CD4-positive, alpha-beta T cell treated with Interleukin-1 beta for 1 hour (primary cell): ENCODE measurements at regions not wholly inside any gene's neighbourhood (a gene's known extent, or its start where the extent isn't known, plus 50 kb on each side); places are given as distances from the start of the nearest gene placed in this dataset.

Source experiments
- DNase-seq, 2 donors: peaks; one replicate each; pipeline ENCODE4 v3.0.0-alpha.2; 2020 to 2022

DNA sequence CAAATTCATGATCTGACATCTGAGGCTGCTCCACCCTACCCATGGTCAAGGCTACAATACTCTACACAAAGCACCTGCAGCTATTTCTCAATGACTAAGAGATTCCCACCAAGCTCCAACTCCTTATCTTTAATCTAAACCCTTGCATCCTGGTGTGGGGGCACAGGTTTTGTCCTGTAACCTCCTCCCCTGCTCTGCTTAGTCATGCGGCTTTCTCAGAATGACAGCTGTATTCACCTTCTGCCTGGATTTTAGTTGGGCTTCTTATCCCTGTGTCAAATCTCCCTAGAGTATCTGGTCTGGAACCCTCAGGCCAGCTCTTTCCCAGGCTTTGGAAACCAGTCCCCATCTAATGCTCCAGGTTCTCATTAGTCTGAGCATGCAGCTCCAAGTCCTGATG lies 159.0 kb downstream of the BARHL2 start:
- DNase-seq: no peak

DNA sequence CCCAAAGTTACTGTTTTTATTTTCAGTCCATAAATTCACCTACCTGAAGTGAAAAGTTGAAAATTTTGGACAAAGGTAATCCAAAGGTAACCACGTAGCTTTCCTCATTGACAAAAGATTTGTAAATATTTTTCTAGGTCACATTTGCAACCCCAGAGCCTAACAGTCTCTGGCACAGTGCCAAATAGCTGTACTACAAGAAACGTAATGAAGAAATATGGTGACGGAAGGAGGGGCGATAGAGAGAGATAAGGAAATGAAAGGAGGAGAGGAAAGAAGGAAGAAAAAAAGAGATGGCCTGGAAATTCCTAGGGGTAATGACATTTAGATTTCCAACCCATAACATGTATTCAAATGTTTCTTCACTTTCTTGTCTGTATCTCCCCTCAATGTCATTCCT lies 159.4 kb downstream of the BARHL2 start:
- DNase-seq: no peak

DNA sequence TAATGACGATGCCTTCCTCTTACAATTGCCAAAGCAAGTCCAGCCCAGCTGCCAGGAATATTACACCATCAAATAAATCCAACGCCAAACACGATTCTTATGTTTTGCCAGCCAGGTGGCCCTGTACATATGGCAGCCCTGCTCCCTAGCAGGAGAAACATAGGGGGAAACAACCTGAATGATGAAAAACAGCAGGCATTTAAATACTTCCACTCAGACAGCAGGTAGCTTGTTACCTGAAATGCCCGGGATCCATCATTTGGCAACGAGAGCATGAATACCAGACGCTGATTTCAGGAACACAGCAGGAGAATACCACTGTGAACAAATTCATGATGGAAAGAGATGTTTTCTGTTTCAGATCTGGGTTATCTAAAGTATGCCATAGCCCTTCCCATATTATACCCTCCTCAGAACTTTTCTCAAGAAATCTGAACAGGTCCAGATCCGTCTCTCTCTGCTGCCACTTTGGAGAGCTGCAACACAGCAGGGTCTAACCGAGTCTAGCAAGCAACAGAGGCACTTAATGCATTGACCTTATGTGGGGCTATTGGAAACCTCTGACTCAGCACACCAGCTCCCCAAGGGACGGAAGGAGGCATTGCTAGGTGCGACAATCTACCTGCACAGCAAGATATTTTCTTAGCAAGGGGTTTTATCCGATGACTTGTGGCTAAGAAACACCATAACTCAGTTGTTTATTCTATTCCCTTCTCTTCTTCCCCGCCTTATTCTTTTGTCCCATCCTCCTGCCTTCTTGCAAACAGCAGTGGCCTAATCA lies 166.3 kb downstream of the BARHL2 start:
- DNase-seq: no peak

DNA sequence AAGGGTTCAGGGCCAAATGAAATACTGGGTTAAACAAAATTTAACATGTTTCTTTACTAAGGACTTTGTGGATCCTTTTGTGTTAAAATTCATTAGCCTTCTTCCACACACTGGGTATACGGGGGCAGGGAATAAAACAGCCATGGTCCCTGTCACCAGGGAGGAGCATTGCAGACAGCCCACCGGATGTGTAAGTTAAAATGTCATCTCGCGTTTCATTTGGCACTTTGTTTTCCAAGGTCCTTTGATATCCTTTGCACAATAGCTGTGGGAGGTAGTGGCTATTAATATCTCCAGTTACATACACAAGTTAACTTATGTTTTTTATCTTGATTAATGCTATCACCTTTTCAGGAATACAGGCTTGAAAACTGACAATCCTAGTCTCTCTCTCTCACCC lies 172.7 kb downstream of the BARHL2 start:
- DNase-seq: no peak

- no peak for DNase-seq
Observed at GRCh38 chr1:90537606-90538362, 179.3 kb downstream of the BARHL2 start.

DNA sequence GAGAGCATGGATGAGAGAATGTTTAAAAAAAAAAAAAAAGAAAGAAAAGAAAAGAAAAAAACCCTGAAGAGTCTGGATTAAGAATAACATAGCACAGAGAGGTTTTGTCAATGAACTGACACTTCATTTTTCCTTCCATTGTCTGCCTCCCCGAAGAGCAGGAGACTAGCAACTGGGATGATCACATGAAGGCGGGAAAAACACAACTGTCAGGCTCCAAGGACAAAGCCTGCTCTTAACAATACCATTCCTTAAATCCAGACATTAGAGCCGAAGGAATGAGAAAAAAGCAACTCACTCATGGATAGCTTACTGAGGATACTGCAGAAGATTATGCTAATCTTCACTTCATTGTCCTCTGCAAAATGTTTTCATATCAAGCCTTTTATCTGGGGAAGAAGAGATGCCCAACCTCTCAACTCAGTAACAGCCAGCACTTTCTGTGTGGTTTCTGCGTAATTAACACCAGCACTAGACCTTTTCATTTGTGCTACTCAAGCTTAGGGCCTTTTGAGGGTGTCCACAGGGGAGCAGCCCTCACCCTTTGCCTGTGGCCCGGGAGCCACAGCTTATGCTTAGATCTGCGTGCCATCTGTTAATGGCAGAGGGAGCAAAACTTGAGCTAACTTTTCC lies 182.3 kb downstream of the BARHL2 start:
- DNase-seq: no peak

DNA sequence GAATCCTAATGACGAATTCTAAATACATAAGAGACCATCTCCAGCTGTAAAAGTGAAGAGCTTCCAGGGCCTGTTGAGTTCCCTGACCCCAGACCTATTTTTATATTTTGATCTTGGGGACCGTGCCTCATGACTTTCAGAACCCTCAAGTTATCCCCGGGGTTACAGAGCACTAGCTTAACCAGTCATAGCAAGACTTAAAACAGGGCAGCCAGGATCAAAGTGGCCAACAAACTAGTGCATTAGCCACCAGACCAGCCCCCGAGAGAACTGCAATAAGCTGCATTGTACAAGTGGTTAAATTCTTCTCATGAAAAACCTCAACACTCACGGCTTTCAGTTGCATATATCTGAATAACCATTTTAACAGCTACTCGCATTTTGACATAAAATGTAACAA lies 183.0 kb downstream of the BARHL2 start:
- DNase-seq: no peak

DNA sequence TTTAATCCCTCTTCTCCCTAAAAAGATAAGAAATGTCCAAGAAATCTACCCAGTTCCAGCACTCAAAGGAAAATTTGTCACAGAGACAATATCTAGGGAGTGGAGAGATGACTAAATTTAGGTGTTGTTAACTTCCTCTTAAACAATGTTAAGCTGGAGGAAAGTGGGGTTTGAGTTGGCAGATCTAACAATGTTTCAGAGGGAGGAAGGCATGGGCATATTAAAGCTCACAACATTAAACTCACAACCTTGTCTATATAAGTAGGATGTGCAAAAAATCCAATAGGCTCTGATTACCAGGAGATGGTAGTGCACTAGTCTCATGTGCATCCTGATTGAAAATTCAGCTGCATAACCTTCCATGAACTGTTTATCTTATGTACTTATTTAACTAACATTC lies 190.1 kb downstream of the BARHL2 start:
- DNase-seq: no peak

- DNase-seq: no peak
Observed at GRCh38 chr1:90522432-90522831, 194.7 kb downstream of the BARHL2 start.

DNA sequence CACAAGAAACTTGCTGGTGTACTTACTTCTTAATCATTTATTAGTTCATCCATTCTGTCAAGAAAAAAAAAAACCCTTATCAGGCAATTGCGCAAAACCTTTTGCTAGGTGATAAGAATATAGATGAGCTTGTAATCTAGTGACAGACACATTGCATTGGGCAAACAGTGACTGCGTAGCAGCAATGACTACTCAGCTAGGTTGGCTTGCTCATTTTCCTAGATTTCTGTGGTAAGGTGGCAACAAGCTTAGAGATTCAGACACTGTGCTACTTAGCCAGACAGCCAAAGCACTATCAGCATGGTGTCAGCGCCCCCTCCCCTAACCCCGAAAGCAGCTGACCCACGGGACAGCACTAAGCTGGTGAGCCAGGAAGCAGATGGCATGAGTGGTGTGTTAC lies 203.1 kb downstream of the BARHL2 start:
- no peak for DNase-seq

DNA sequence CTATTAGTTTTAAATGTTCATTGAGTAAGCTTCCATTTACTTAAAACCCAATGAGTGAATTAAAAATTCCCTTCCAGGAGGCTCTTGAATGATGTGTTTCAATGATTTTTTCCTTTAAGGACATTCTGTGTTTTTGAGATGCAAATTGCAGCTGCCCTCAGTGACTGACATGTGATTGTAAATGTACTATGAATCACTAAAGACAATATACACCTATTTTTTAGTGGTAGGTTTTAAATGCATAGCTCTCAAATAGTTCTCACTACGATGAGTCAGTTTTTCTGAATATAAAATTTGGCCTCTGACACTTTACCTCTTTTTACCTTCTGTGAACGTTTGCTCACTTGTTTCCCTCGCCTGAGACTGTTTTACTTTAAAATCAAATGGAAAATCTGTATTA lies 204.7 kb downstream of the BARHL2 start:
- DNase-seq: no peak

DNA sequence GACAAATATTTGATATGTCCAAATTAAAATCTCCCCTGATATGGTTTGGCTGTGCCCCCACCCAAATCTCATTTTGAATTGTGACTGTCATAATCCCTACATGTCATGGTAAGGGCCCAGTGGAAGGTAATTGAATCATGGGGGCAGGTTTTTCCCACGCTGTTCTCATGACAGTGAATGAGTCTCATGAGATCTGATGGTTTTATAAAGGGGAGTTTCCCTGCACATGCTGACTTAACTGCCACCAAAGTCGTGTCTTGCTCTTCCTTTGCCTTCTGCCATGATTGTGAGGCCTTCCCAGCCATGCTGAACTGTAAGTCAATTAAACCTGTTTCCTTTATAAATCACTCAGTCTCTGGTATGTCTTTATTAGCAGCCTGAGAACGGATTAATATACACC lies 207.0 kb downstream of the BARHL2 start:
- no peak for DNase-seq

- DNase-seq: no peak
Observed at GRCh38 chr1:90509225-90510048, 207.7 kb downstream of the BARHL2 start.

DNA sequence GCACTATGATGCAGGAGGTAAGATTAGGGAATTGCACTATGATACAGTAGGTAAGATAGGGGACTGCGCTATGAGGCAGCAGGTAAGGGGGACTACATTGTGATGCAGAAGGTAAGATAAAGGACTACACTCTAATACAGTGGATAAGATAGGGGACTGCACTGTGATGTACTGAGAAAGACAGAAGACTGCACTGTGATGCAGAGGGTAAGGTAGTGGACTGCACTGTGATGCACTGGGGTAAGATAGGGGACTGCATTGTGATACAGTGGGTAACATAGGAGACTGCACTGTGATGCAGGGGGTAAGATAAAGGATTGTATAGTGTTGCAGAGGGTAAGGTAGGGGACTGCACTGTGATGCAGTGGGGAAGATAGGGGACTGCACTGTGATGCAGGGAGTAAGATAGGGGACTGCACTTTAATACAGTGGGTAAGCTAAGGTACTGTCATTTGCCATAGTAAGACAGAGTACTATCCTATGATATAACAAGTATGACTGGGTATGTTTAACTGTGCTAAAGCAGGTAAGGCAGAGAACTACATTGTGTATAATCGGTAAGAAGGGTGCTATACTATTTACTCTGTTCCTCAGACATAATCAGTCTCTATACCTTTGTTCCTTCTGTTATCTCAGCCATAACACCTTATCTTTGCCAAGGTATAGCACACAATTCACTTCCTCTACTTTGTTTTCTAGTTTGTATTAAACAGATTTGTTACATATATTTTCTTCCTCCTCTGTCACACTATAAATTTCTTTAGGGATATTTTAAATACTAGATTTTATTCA lies 208.5 kb downstream of the BARHL2 start:
- no peak for DNase-seq

GRCh38 chr1:90507173-90507572 lies 209.9 kb downstream of the BARHL2 start:
- no peak for DNase-seq

- no peak for DNase-seq
Observed at GRCh38 chr1:90505806-90506205, 211.3 kb downstream of the BARHL2 start.

DNA sequence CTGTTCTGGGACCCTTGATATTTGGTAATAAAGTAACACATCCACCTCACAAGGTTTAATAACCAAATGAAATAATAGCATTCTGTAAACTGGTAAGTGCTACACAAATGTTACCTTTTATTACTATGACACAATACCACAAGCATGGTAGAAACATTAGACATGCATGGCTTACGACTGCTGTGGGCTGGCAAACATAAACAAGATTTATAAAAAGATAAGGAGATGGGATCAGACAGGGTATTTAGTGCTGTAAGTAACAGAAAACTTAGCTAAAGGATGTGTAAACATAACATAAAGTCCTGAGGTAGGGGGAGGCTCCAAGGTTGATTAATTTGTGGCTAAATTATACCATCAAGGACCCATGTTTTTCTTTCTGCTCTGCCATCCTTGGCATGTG lies 212.6 kb downstream of the BARHL2 start:
- DNase-seq: no peak

DNA sequence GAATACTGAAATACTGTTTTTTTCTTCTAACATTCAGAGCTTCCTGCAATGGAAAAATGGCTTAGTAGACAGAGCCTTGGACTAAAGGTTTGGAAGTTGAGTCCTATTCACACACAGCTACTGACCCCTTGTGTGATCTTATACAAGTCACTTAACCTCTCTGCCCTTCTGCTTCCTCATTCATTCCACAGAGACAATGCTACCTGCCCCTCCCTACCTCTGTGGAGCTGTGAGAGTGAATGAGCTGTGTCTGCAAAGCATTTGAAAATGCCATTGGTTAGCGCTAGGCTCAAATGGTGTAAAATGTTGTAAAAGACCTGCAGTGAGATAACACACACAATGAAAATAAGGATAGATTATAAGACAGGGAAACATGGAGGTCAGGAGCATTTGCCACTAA lies 214.4 kb downstream of the BARHL2 start:
- DNase-seq: no peak

- DNase-seq: no peak
Observed at GRCh38 chr1:90502194-90502593, 214.9 kb downstream of the BARHL2 start.

- DNase-seq: no peak
Observed at GRCh38 chr1:90501281-90501680, 215.8 kb downstream of the BARHL2 start.

- DNase-seq: no peak
Observed at GRCh38 chr1:90494748-90495282, 222.3 kb downstream of the BARHL2 start.

DNA sequence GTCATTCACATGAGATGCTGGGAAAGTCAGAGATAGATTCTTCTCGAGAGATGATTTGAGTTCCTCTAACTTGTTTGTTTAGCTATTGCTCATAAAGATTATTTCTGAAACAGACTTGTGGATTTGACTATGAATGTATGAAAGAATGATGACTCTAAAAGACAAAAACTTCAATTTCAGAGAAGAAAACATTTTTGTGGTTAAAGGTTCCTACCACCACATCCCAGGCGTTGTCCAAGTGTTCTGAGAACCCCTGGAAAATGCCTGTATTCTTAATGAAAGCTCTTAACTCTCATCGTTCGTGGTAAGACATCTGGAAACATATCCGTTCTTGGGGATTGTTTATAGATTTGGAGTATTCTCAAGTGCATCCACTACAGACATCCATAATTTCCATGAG lies 228.7 kb downstream of the BARHL2 start:
- DNase-seq: no peak
